ENCODE measurements at regions not wholly inside any gene's neighbourhood (a gene's known extent, or its start where the extent isn't known, plus 50 kb on each side); places are given as distances from the start of the nearest gene placed in this dataset.
"Not testable (repeated sequence)": the region's sequence is repeated elsewhere in the genome, so short reads cannot be mapped to it uniquely, and the experiment has no call there.

- H3K4me1 Mint-ChIP-seq (ENCODE audit: low read depth), result peaks cover 37% of the 10 kb centered on the region
- H3K9me3 ChIP-seq (ENCODE audit: control insufficient read depth in 1 of 2, insufficient read depth in 1 of 2, low read length in 2 of 2), result peaks cover 0 to under 1% of the 10 kb centered on the region in 2 experiments
- peak overlapping the region; percentile 40 for H3K27ac Mint-ChIP-seq
- ChIA-PET POLR2A (interaction anchor here (0.7 to 1.8 kb wide), 5 partner anchors 25 to 344 kb away, joined by 3 to 5 read pairs (median 4); partner anchors contain the start of gene IRF2BP2), CTCF (no interaction called here)
- no peak overlapping the region for H3K4me3 ChIP-seq (ENCODE audit: low read length)
- H3K27ac ChIP-seq (ENCODE audit: low read depth in 1 of 2, low read length in 2 of 2), result peak overlapping the region in 1 of 2 donors; percentile 13
- TF ChIP-seq, protein P1, sequence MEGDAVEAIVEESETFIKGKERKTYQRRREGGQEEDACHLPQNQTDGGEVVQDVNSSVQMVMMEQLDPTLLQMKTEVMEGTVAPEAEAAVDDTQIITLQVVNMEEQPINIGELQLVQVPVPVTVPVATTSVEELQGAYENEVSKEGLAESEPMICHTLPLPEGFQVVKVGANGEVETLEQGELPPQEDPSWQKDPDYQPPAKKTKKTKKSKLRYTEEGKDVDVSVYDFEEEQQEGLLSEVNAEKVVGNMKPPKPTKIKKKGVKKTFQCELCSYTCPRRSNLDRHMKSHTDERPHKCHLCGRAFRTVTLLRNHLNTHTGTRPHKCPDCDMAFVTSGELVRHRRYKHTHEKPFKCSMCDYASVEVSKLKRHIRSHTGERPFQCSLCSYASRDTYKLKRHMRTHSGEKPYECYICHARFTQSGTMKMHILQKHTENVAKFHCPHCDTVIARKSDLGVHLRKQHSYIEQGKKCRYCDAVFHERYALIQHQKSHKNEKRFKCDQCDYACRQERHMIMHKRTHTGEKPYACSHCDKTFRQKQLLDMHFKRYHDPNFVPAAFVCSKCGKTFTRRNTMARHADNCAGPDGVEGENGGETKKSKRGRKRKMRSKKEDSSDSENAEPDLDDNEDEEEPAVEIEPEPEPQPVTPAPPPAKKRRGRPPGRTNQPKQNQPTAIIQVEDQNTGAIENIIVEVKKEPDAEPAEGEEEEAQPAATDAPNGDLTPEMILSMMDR (IDR thresholded peaks at IDR 0.05), result no peak
- no peaks in the 10 kb centered on the region for H3K27me3 ChIP-seq (ENCODE audit: control insufficient read depth in 1 of 2, insufficient read depth in 2 of 2, low read length in 2 of 2)
- no peaks in the 10 kb centered on the region for H3K27me3 Mint-ChIP-seq
- H3K36me3 Mint-ChIP-seq (ENCODE audit: low read depth), result no peaks in the 10 kb centered on the region
- ATAC-seq (ENCODE audit: poor library complexity), result no peak
- H3K4me3 Mint-ChIP-seq, result no peak overlapping the region
- H3K9me3 Mint-ChIP-seq, result no peaks in the 10 kb centered on the region
- intact Hi-C loops (cut with DNase I, micrococcal nuclease), result no loop called here
- H3K4me1 ChIP-seq (ENCODE audit: insufficient read depth, low read length), result peaks cover 25% of the 10 kb centered on the region
- no peaks in the 10 kb centered on the region for H3K36me3 ChIP-seq (ENCODE audit: insufficient read depth, low read length)
- DNase-seq, result no peak
These were observed 174.0 kb downstream of the TOMM20 start for GRCh38 chr1:234954613-234955012.

DNA sequence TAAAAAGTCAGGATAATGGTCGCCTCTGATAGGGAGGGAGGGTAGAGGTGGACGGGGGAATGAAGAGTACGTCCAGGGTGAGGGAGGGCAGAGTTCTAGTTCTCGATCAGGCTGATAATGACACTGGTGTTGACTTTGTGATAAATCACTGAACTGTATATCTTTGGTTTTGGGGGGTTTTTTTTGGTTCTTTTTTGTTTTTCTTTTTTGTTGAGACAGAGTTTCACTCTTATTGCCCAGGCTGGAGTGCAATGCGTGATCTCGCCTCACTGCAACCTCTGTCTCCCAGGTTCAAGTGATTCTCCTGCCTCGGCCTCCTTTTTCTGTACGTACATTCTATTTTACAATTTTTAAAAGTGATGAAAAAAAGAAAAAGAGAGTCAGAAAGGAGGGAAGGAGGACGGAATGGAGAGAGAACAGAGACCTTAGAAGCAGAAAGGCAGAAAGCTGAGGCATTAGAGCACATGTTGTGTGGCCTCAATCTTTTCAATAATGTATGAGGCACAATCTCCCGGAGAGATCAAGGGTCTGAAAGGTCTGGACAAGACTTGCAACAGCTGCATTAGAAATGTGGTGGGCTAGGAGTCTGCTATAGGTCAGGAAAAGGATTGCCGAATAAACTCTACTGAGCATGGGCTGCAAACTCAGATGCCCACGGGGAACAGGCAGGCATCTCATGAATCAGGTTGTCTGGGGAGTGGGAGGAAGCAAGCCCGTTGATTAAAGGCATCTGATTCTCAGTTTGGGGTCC is 174.8 kb downstream of the TOMM20 start:
- H3K27ac Mint-ChIP-seq, result peak overlapping the region; percentile 40
- intact Hi-C loops (cut with DNase I, micrococcal nuclease), result no loop called here
- DNase-seq (no peak), ATAC-seq (ENCODE audit: poor library complexity) (no peak)
- no peaks in the 10 kb centered on the region for H3K27me3 Mint-ChIP-seq
- ChIA-PET POLR2A (no interaction called here), CTCF (no interaction called here)
- H3K4me1 Mint-ChIP-seq (ENCODE audit: low read depth), result peaks cover 29% of the 10 kb centered on the region
- TF ChIP-seq, protein P1 (IDR thresholded peaks at IDR 0.05), result no peak
- Histone ChIP-seq H3K36me3 (ENCODE audit: insufficient read depth, low read length) (no peaks in the 10 kb centered on the region), H3K4me1 (ENCODE audit: insufficient read depth, low read length) (peaks cover 18% of the 10 kb centered on the region), H3K27me3 (ENCODE audit: control insufficient read depth in 1 of 2, insufficient read depth in 2 of 2, low read length in 2 of 2) (no peaks in the 10 kb centered on the region), H3K4me3 (ENCODE audit: low read length) (no peak overlapping the region), H3K27ac (ENCODE audit: low read depth in 1 of 2, low read length in 2 of 2) (no peak overlapping the region), H3K9me3 (ENCODE audit: control insufficient read depth in 1 of 2, insufficient read depth in 1 of 2, low read length in 2 of 2) (peaks cover 0 to 5% of the 10 kb centered on the region in 2 experiments)
- no peaks in the 10 kb centered on the region for H3K36me3 Mint-ChIP-seq (ENCODE audit: low read depth)
- no peak overlapping the region for H3K4me3 Mint-ChIP-seq
- no peaks in the 10 kb centered on the region for H3K9me3 Mint-ChIP-seq

GRCh38 chr1:234950598-234950997 is 178.0 kb downstream of the TOMM20 start:
- H3K27ac Mint-ChIP-seq, result no peak overlapping the region
- no peak overlapping the region for H3K27ac ChIP-seq (ENCODE audit: low read depth in 1 of 2, low read length in 2 of 2)
- TF ChIP-seq, protein P1 (IDR thresholded peaks at IDR 0.05), result no peak
- POLR2A ChIA-PET, result interaction anchor here (0.7 kb wide), 1 partner anchor 12 kb away, joined by 3 read pairs; no protein-coding TSS in a partner anchor
- H3K27me3 Mint-ChIP-seq, result no peaks in the 10 kb centered on the region
- no peaks in the 10 kb centered on the region for H3K36me3 ChIP-seq (ENCODE audit: insufficient read depth, low read length)
- no peak overlapping the region for H3K4me3 ChIP-seq (ENCODE audit: low read length)
- H3K27me3 ChIP-seq (ENCODE audit: control insufficient read depth in 1 of 2, insufficient read depth in 2 of 2, low read length in 2 of 2), result no peaks in the 10 kb centered on the region
- H3K4me1 Mint-ChIP-seq (ENCODE audit: low read depth), result peaks cover 17% of the 10 kb centered on the region
- H3K9me3 Mint-ChIP-seq, result no peaks in the 10 kb centered on the region
- CTCF ChIA-PET, result interaction anchor here (0.7 kb wide), 2 partner anchors 129 to 428 kb away, joined by 3 read pairs; no protein-coding TSS in a partner anchor
- peaks cover 0 to 5% of the 10 kb centered on the region in 2 experiments for H3K9me3 ChIP-seq (ENCODE audit: control insufficient read depth in 1 of 2, insufficient read depth in 1 of 2, low read length in 2 of 2)
- H3K36me3 Mint-ChIP-seq (ENCODE audit: low read depth), result no peaks in the 10 kb centered on the region
- DNase-seq, result no peak
- intact Hi-C loops (cut with DNase I, micrococcal nuclease), result no loop called here
- H3K4me1 ChIP-seq (ENCODE audit: insufficient read depth, low read length), result peaks cover 17% of the 10 kb centered on the region
- no peak overlapping the region for H3K4me3 Mint-ChIP-seq
- ATAC-seq (ENCODE audit: poor library complexity), result no peak

DNA sequence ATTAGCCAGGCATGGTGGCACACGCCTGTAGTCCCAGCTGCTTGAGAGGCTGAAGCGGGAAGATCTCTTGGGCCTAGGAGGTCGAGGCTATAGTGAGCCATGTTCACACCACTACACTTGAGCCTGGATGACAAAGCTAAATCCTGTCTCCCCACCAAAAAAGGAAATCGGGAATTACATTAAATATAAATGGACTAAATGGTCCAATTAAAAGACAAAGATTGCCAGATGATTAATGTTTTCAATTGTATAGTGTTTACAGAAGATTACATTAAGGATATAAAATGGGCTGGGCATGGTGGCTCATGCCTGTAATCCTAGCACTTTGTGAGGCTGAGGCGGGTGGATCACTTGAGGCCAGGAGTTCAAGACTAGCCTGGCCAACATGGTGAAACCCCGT is 179.1 kb downstream of the TOMM20 start:
- H3K27ac Mint-ChIP-seq; DNase-seq; H3K4me1 ChIP-seq (ENCODE audit: insufficient read depth, low read length); H3K27ac ChIP-seq (ENCODE audit: low read depth in 1 of 2, low read length in 2 of 2); H3K27me3 Mint-ChIP-seq; H3K36me3 Mint-ChIP-seq (ENCODE audit: low read depth); H3K27me3 ChIP-seq (ENCODE audit: control insufficient read depth in 1 of 2, insufficient read depth in 2 of 2, low read length in 2 of 2); H3K36me3 ChIP-seq (ENCODE audit: insufficient read depth, low read length); POLR2A ChIA-PET; intact Hi-C loops (cut with DNase I, micrococcal nuclease); H3K4me3 Mint-ChIP-seq; H3K9me3 Mint-ChIP-seq; H3K9me3 ChIP-seq (ENCODE audit: control insufficient read depth in 1 of 2, insufficient read depth in 1 of 2, low read length in 2 of 2); H3K4me3 ChIP-seq (ENCODE audit: low read length); ATAC-seq (ENCODE audit: poor library complexity); CTCF ChIA-PET: not testable (repeated sequence)
- peaks cover 13% of the 10 kb centered on the region for H3K4me1 Mint-ChIP-seq (ENCODE audit: low read depth)
